Peyer's patch (tissue), 4 donors: ENCODE measurements at regions not wholly inside any gene's neighbourhood (a gene's known extent, or its start where the extent isn't known, plus 50 kb on each side); places are given as distances from the start of the nearest gene placed in this dataset.

Source experiments
- CTCF ChIP-seq, 6 experiments: fragments of 450-650 bp in 4 of 6; fragments of 200-600 bp in 2 of 6; sonication (generic) in 1 of 6; IDR thresholded peaks; one replicate each; pipeline ENCODE4 v1.5.1; 2017 to 2019; ENCODE audit warnings: antibody characterized with exemption in 6 of 6, mild to moderate bottlenecking in 3 of 6, moderate library complexity in 1 of 6
- POLR2A ChIP-seq, 2 donors: fragments of 450-650 bp; IDR thresholded peaks; one replicate each; pipeline ENCODE4 v1.5.1; 2017; ENCODE audit warnings: antibody characterized with exemption in 2 of 2, mild to moderate bottlenecking in 2 of 2, moderate library complexity in 2 of 2

- TF ChIP-seq CTCF (IDR thresholded peaks at IDR 0.05) (no peak), POLR2A (IDR thresholded peaks at IDR 0.05) (no peak)
Observed at GRCh38 chr1:11355559-11356475, 82.8 kb downstream of the UBIAD1 start.
